GM18870 (cell line): ENCODE measurements at regions not wholly inside any gene's neighbourhood (a gene's known extent, or its start where the extent isn't known, plus 50 kb on each side); places are given as distances from the start of the nearest gene placed in this dataset.

ENCODE experiments used
- ATAC-seq: cut with Tn5 transposase; IDR thresholded peaks from one replicate; pipeline ENCODE4 v1.9.1; 2021; ENCODE audit warnings: moderate library complexity; ENCODE audit not compliant: unreplicated experiment

GRCh38 chr13:24106429-24106828 lies 54.1 kb upstream of the SPATA13 start:
- ATAC-seq = no peak

DNA sequence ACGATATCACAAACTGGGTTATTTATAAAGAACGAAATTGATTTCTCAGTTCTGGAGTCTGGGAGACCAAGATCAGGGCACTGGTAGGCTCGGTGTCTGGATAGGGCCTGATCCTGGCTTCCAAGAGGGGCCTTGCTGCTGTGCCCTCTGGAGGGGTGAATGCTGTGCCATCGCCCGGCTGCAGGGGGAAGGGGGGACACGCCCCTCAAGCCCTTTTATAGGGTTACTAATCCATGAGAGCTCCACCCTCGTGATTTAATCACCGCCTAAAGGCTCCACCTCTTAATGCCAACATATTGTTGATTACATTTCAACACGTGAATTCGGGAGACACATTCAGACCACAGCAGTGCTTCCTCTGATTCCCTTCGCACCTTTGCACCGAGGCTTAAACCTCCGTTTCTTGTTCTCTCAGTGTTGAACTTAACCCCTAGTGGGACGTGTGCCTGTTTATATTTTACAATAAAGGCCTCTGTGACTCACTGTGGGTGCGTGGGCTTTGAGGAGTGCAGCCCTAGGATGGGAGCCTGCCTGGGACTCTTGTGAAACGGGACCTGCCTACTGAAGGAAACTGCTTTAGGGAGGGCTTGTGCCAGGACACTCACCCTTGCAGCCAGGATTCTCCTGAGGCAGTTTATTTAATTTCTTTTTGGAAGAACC lies 52.4 kb upstream of the SPATA13 start:
- no peak for ATAC-seq

DNA sequence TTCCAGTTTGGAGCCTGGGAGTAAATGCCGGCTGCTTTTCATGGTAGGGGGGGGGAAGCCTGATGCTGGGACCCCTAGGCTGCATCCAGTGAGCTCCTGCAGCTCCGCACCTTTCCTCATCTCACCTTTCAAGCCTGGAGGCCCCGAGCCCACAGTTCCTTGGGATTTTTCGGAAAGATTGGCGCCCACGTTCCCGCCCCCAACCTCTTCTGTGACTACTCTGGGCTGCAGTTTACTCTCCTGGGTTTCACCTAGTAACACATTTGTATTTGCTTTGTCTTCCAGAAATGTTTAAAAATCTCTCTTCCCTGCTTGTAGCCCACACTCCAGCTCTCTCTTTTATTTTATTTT lies 51.9 kb upstream of the SPATA13 start:
- ATAC-seq = no peak

DNA sequence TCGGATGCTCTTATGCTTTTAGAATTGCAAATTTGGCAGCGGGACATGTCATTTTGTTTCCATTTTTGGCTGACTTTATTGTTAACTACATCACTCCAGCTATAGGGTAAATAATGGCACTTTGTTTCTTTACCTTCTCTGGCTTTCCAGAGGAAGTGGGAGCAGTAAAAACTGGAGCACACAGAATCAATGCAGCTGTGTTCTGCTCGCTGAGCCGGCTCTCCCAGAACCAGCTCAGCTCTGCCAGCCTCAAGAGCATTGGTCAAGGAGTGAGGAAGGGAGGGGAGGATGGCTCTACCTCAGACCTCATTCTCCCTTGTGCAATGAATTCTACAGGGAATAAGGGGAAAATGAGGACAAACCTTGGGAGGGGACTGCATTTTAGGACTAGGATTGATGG lies 50.5 kb upstream of the SPATA13 start:
- ATAC-seq = no peak
